Epidermal melanocyte (primary cell): ENCODE measurements at regions not wholly inside any gene's neighbourhood (a gene's known extent, or its start where the extent isn't known, plus 50 kb on each side); places are given as distances from the start of the nearest gene placed in this dataset.
"Not testable (repeated sequence)": the region's sequence is repeated elsewhere in the genome, so short reads cannot be mapped to it uniquely, and the experiment has no call there.

Source experiments
- DNase-seq: peaks from one replicate; pipeline ENCODE4 v3.0.0; 2011; ENCODE audit warnings: low spot score; ENCODE audit not compliant: insufficient read length

GRCh38 chr6:167708501-167709094, 118.1 kb upstream of the AFDN start:
- DNase-seq: no peak

GRCh38 chr6:167709196-167709595, 117.5 kb upstream of the AFDN start:
- DNase-seq: no peak

- DNase-seq: not testable (repeated sequence)
Measured at GRCh38 chr6:167709776-167710336, 116.9 kb upstream of the AFDN start.

- no peak for DNase-seq
Measured at GRCh38 chr6:167710363-167710920, 116.3 kb upstream of the AFDN start.

GRCh38 chr6:167711211-167711610, 115.5 kb upstream of the AFDN start:
- no peak for DNase-seq

- no peak for DNase-seq
Measured at GRCh38 chr6:167711768-167712730, 114.7 kb upstream of the AFDN start.

GRCh38 chr6:167712731-167713475, 113.8 kb upstream of the AFDN start:
- DNase-seq: no peak

GRCh38 chr6:167714152-167714551, 112.6 kb upstream of the AFDN start:
- no peak for DNase-seq

GRCh38 chr6:167717455-167717854, 109.3 kb upstream of the AFDN start:
- DNase-seq: no peak

- DNase-seq: no peak
Measured at GRCh38 chr6:167717867-167718266, 108.8 kb upstream of the AFDN start.

GRCh38 chr6:167719920-167720319, 106.8 kb upstream of the AFDN start:
- no peak for DNase-seq

- DNase-seq: no peak
Measured at GRCh38 chr6:167720456-167721285, 106.0 kb upstream of the AFDN start.

- DNase-seq: no peak
Measured at GRCh38 chr6:167721291-167721690, 105.4 kb upstream of the AFDN start.

GRCh38 chr6:167722634-167723309, 103.9 kb upstream of the AFDN start:
- no peak for DNase-seq

GRCh38 chr6:167726043-167726621, 100.6 kb upstream of the AFDN start:
- no peak for DNase-seq

- no peak for DNase-seq
Measured at GRCh38 chr6:167730441-167730840, 96.3 kb upstream of the AFDN start.

- no peak for DNase-seq
Measured at GRCh38 chr6:167731216-167731615, 95.5 kb upstream of the AFDN start.

GRCh38 chr6:167731731-167732422, 94.8 kb upstream of the AFDN start:
- DNase-seq: no peak
